Neural cell (in vitro differentiated cells): ENCODE measurements at regions not wholly inside any gene's neighbourhood (a gene's known extent, or its start where the extent isn't known, plus 50 kb on each side); places are given as distances from the start of the nearest gene placed in this dataset.

ENCODE experiments used
- H2AFZ ChIP-seq: fragments of 200-600, 300-800 bp; sonication (generic), shearing (Covaris generic); 2 replicates; pipeline ENCODE4 v1.6.0; 2014; ENCODE audit warnings: low read depth, mild to moderate bottlenecking, antibody characterized with exemption, low read length, moderate library complexity
- H3F3A ChIP-seq: fragments of 200-600 bp; shearing (Covaris generic); 2 replicates; pipeline ENCODE4 v1.6.1; 2016; ENCODE audit warnings: mild to moderate bottlenecking, moderate library complexity, mixed read lengths, antibody characterized with exemption, low read length; ENCODE audit not compliant: insufficient read depth, poor library complexity, severe bottlenecking
- H3K27ac ChIP-seq: fragments of 200-600, 300-800 bp; sonication (generic), shearing (Covaris generic); 2 replicates; pipeline ENCODE4 v1.5.1; 2014; ENCODE audit warnings: mild to moderate bottlenecking, low read length, moderate library complexity
- H3K27me3 ChIP-seq: fragments of 300-800, 200-600 bp; sonication (generic), shearing (Covaris generic); 2 replicates; pipeline ENCODE4 v1.6.0; 2014; ENCODE audit warnings: mild to moderate bottlenecking, low read depth, low read length, moderate library complexity; ENCODE audit not compliant: insufficient read depth
- H3K36me3 ChIP-seq: fragments of 300-800, 200-600 bp; sonication (generic), shearing (Covaris generic); 2 replicates; pipeline ENCODE4 v1.5.1; 2014; ENCODE audit warnings: mild to moderate bottlenecking, antibody characterized with exemption, low read length, moderate library complexity; ENCODE audit not compliant: insufficient read depth
- H3K4me2 ChIP-seq: fragments of 300-800, 200-600 bp; sonication (generic), shearing (Covaris generic); 2 replicates; pipeline ENCODE4 v1.6.0; 2014; ENCODE audit warnings: mild to moderate bottlenecking, low read length
- H3K4me3 ChIP-seq: fragments of 300-800, 200-600 bp; sonication (generic), shearing (Covaris generic); 2 replicates; pipeline ENCODE4 v1.5.1; 2014; ENCODE audit warnings: mild to moderate bottlenecking, low read length, moderate library complexity
- H3K79me2 ChIP-seq: fragments of 200-600 bp; shearing (Covaris generic); replicated peaks from 2 replicates; pipeline ENCODE4 v1.6.0; 2014; ENCODE audit warnings: mild to moderate bottlenecking, low read length, moderate library complexity; ENCODE audit not compliant: insufficient read depth
- H3K9ac ChIP-seq: fragments of 300-800, 200-600 bp; sonication (generic), shearing (Covaris generic); 2 replicates; pipeline ENCODE4 v1.6.1; 2016; ENCODE audit warnings: mild to moderate bottlenecking, low read length, mixed read lengths
- H3K9me2 ChIP-seq: fragments of 200-600 bp; shearing (Covaris generic); 2 replicates; pipeline ENCODE4 v1.6.1; 2016; ENCODE audit warnings: mild to moderate bottlenecking, low read length, mixed read lengths; ENCODE audit not compliant: insufficient read depth
- H3K9me3 ChIP-seq: fragments of 200-600, 300-800 bp; sonication (generic), shearing (Covaris generic); 2 replicates; pipeline ENCODE4 v1.6.1; 2016; ENCODE audit warnings: mild to moderate bottlenecking, mixed run types, low read length, moderate library complexity, mixed read lengths
- H4K20me1 ChIP-seq: fragments of 200-600 bp; shearing (Covaris generic); 2 replicates; pipeline ENCODE4 v1.6.1; 2016; ENCODE audit warnings: mild to moderate bottlenecking, mixed run types; ENCODE audit not compliant: insufficient read depth
- CTCF ChIP-seq: fragments of 450-650 bp; IDR thresholded peaks from 2 replicates; pipeline ENCODE4 v1.5.1; 2014; ENCODE audit warnings: antibody characterized with exemption, mild to moderate bottlenecking, moderate library complexity; ENCODE audit not compliant: poor library complexity, severe bottlenecking
- EP300 ChIP-seq: fragments of 450-650 bp; conservative IDR thresholded peaks from 2 replicates; pipeline ENCODE4 v1.6.1; 2014; ENCODE audit warnings: antibody characterized with exemption, mild to moderate bottlenecking, moderate library complexity; ENCODE audit not compliant: poor library complexity, severe bottlenecking
- EZH2 ChIP-seq: fragments of 200-600, 300-800 bp; shearing (Covaris generic), sonication (generic); IDR thresholded peaks from 2 replicates; pipeline ENCODE4 v1.6.1; 2014; ENCODE audit warnings: antibody characterized with exemption, low read length, borderline replicate concordance, mild to moderate bottlenecking; ENCODE audit not compliant: insufficient read depth, poor library complexity, severe bottlenecking
- MXI1 ChIP-seq: fragments of 450-650 bp; conservative IDR thresholded peaks from 2 replicates; pipeline ENCODE4 v1.6.1; 2014; ENCODE audit warnings: antibody characterized with exemption, mild to moderate bottlenecking; ENCODE audit not compliant: poor library complexity, severe bottlenecking
- POLR2AphosphoS5 ChIP-seq: IDR thresholded peaks from 2 replicates; pipeline ENCODE4 v1.6.1; 2012
- RAD21 ChIP-seq: fragments of 450-650 bp; conservative IDR thresholded peaks from 2 replicates; pipeline ENCODE4 v1.6.1; 2014; ENCODE audit warnings: antibody characterized with exemption, mild to moderate bottlenecking, moderate library complexity
- REST ChIP-seq: IDR thresholded peaks from 2 replicates; pipeline ENCODE4 v1.6.1; 2012; ENCODE audit warnings: borderline replicate concordance
- SMC3 ChIP-seq: fragments of 450-650 bp; conservative IDR thresholded peaks from 2 replicates; pipeline ENCODE4 v1.6.1; 2014; ENCODE audit warnings: antibody characterized with exemption, mild to moderate bottlenecking, moderate library complexity; ENCODE audit not compliant: poor library complexity
- TAF1 ChIP-seq: IDR thresholded peaks from 2 replicates; pipeline ENCODE4 v1.6.1; 2012; ENCODE audit warnings: low read depth

- Histone ChIP-seq H3K9me2 (no peaks in the 10 kb centered on the region), H3K79me2 (no peaks in the 10 kb centered on the region), H3K36me3 (no peaks in the 10 kb centered on the region), H3K27me3 (no peaks in the 10 kb centered on the region), H3K9me3 (no peaks in the 10 kb centered on the region), H2AFZ (no peak overlapping the region), H3F3A (no peaks in the 10 kb centered on the region), H3K9ac (no peak overlapping the region), H3K4me2 (no peak overlapping the region), H3K27ac (no peak overlapping the region), H4K20me1 (no peaks in the 10 kb centered on the region), H3K4me3 (no peak overlapping the region)
- TF ChIP-seq SMC3 (no peak), RAD21 (no peak), REST (no peak), CTCF (no peak), POLR2AphosphoS5 (no peak), TAF1 (no peak), MXI1 (no peak), EP300 (no peak), EZH2 (no peak)
Observed at GRCh38 chr18:47748093-47748796, 182.2 kb downstream of the SMAD2 start.

GRCh38 chr18:47747260-47747795 is 183.1 kb downstream of the SMAD2 start:
- H3K36me3 ChIP-seq: no peaks in the 10 kb centered on the region
- no peak overlapping the region for H3K4me2 ChIP-seq
- H2AFZ ChIP-seq: no peak overlapping the region
- no peaks in the 10 kb centered on the region for H3F3A ChIP-seq
- no peak overlapping the region for H3K27ac ChIP-seq
- no peaks in the 10 kb centered on the region for H3K27me3 ChIP-seq
- H3K9ac ChIP-seq: no peak overlapping the region
- H4K20me1 ChIP-seq: no peaks in the 10 kb centered on the region
- H3K79me2 ChIP-seq: no peaks in the 10 kb centered on the region
- H3K9me2 ChIP-seq: no peaks in the 10 kb centered on the region
- H3K4me3 ChIP-seq: no peak overlapping the region
- no peaks in the 10 kb centered on the region for H3K9me3 ChIP-seq
- TF ChIP-seq RAD21 (no peak), CTCF (no peak), TAF1 (no peak), REST (no peak), EZH2 (no peak), POLR2AphosphoS5 (no peak), EP300 (no peak), SMC3 (no peak), MXI1 (no peak)
